ENCODE measurements at regions not wholly inside any gene's neighbourhood (a gene's known extent, or its start where the extent isn't known, plus 50 kb on each side); places are given as distances from the start of the nearest gene placed in this dataset.

GRCh38 chr12:92988622-92989130 lies 59.6 kb upstream of the EEA1 start:
- Histone ChIP-seq H3K27ac (ENCODE audit: low read length) (no peak overlapping the region), H3K36me3 (ENCODE audit: insufficient read depth, low read length) (no peaks in the 10 kb centered on the region)
- TF ChIP-seq SMC3 (conservative IDR thresholded peaks at IDR 0.05; ENCODE audit: poor library complexity) (no peak), CTCF (IDR thresholded peaks at IDR 0.05; ENCODE audit: poor library complexity, severe bottlenecking) (no peak), TAF1 (IDR thresholded peaks at IDR 0.05; ENCODE audit: low read depth) (no peak), EP300 (conservative IDR thresholded peaks at IDR 0.05; ENCODE audit: poor library complexity, severe bottlenecking) (no peak), RAD21 (conservative IDR thresholded peaks at IDR 0.05) (no peak), EZH2 (IDR thresholded peaks at IDR 0.05; ENCODE audit: borderline replicate concordance, insufficient read depth, low read length, poor library complexity, severe bottlenecking) (no peak), POLR2AphosphoS5 (IDR thresholded peaks at IDR 0.05) (no peak), MXI1 (conservative IDR thresholded peaks at IDR 0.05; ENCODE audit: poor library complexity, severe bottlenecking) (no peak)
- TF ChIP-seq, protein P1, sequence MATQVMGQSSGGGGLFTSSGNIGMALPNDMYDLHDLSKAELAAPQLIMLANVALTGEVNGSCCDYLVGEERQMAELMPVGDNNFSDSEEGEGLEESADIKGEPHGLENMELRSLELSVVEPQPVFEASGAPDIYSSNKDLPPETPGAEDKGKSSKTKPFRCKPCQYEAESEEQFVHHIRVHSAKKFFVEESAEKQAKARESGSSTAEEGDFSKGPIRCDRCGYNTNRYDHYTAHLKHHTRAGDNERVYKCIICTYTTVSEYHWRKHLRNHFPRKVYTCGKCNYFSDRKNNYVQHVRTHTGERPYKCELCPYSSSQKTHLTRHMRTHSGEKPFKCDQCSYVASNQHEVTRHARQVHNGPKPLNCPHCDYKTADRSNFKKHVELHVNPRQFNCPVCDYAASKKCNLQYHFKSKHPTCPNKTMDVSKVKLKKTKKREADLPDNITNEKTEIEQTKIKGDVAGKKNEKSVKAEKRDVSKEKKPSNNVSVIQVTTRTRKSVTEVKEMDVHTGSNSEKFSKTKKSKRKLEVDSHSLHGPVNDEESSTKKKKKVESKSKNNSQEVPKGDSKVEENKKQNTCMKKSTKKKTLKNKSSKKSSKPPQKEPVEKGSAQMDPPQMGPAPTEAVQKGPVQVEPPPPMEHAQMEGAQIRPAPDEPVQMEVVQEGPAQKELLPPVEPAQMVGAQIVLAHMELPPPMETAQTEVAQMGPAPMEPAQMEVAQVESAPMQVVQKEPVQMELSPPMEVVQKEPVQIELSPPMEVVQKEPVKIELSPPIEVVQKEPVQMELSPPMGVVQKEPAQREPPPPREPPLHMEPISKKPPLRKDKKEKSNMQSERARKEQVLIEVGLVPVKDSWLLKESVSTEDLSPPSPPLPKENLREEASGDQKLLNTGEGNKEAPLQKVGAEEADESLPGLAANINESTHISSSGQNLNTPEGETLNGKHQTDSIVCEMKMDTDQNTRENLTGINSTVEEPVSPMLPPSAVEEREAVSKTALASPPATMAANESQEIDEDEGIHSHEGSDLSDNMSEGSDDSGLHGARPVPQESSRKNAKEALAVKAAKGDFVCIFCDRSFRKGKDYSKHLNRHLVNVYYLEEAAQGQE (IDR thresholded peaks at IDR 0.05; ENCODE audit: borderline replicate concordance), result no peak

GRCh38 chr12:92989715-92990484 lies 60.8 kb upstream of the EEA1 start:
- no peak overlapping the region for H3K4me2 ChIP-seq (ENCODE audit: low read length)
- no peaks in the 10 kb centered on the region for H3F3A ChIP-seq (ENCODE audit: insufficient read depth, low read length, poor library complexity, severe bottlenecking)
- TF ChIP-seq MXI1 (conservative IDR thresholded peaks at IDR 0.05; ENCODE audit: poor library complexity, severe bottlenecking) (no peak), POLR2AphosphoS5 (IDR thresholded peaks at IDR 0.05) (no peak), RAD21 (conservative IDR thresholded peaks at IDR 0.05) (no peak), CTCF (IDR thresholded peaks at IDR 0.05; ENCODE audit: poor library complexity, severe bottlenecking) (no peak), SMC3 (conservative IDR thresholded peaks at IDR 0.05; ENCODE audit: poor library complexity) (no peak), EZH2 (IDR thresholded peaks at IDR 0.05; ENCODE audit: borderline replicate concordance, insufficient read depth, low read length, poor library complexity, severe bottlenecking) (no peak), EP300 (conservative IDR thresholded peaks at IDR 0.05; ENCODE audit: poor library complexity, severe bottlenecking) (no peak), TAF1 (IDR thresholded peaks at IDR 0.05; ENCODE audit: low read depth) (no peak)
- TF ChIP-seq, protein P1 (IDR thresholded peaks at IDR 0.05; ENCODE audit: borderline replicate concordance), result no peak
- no peak overlapping the region for H2AFZ ChIP-seq (ENCODE audit: low read depth, low read length)
- H3K9me3 ChIP-seq (ENCODE audit: low read length), result peaks cover 4% of the 10 kb centered on the region
- H3K4me3 ChIP-seq (ENCODE audit: low read length), result no peak overlapping the region
- H3K79me2 ChIP-seq (replicated peaks; ENCODE audit: insufficient read depth, low read length), result no peaks in the 10 kb centered on the region
- no peaks in the 10 kb centered on the region for H3K36me3 ChIP-seq (ENCODE audit: insufficient read depth, low read length)
- H3K27ac ChIP-seq (ENCODE audit: low read length), result no peak overlapping the region
- H3K27me3 ChIP-seq (ENCODE audit: insufficient read depth, low read depth, low read length), result no peaks in the 10 kb centered on the region
- no peak overlapping the region for H3K9ac ChIP-seq (ENCODE audit: low read length)
- no peaks in the 10 kb centered on the region for H3K9me2 ChIP-seq (ENCODE audit: insufficient read depth, low read length)
- H4K20me1 ChIP-seq (ENCODE audit: insufficient read depth), result no peaks in the 10 kb centered on the region

More at GRCh38 chr12:92988622-92989130, 59.6 kb upstream of the EEA1 start:
- Histone ChIP-seq H3K79me2 (replicated peaks; ENCODE audit: insufficient read depth, low read length) (no peaks in the 10 kb centered on the region), H4K20me1 (ENCODE audit: insufficient read depth) (no peaks in the 10 kb centered on the region), H3K9ac (ENCODE audit: low read length) (no peak overlapping the region), H2AFZ (ENCODE audit: low read depth, low read length) (no peak overlapping the region), H3K27me3 (ENCODE audit: insufficient read depth, low read depth, low read length) (no peaks in the 10 kb centered on the region), H3K9me3 (ENCODE audit: low read length) (peaks cover 4% of the 10 kb centered on the region), H3F3A (ENCODE audit: insufficient read depth, low read length, poor library complexity, severe bottlenecking) (no peaks in the 10 kb centered on the region), H3K4me2 (ENCODE audit: low read length) (no peak overlapping the region), H3K4me3 (ENCODE audit: low read length) (no peak overlapping the region), H3K9me2 (ENCODE audit: insufficient read depth, low read length) (no peaks in the 10 kb centered on the region)

Measured in neural cell (in vitro differentiated cells).